GM23248 (cell line): ENCODE measurements at regions not wholly inside any gene's neighbourhood (a gene's known extent, or its start where the extent isn't known, plus 50 kb on each side); places are given as distances from the start of the nearest gene placed in this dataset.

Experiments
- DNase-seq: peaks from one replicate; pipeline ENCODE4 v3.0.0-alpha.2; 2015
- H2AFZ ChIP-seq: fragments of 200-600 bp; sonication (generic); 2 replicates; pipeline ENCODE4 v1.6.1; 2016; ENCODE audit warnings: antibody characterized with exemption
- H3F3A ChIP-seq: fragments of 200-600 bp; sonication (generic); 2 replicates; pipeline ENCODE4 v1.6.1; 2016; ENCODE audit warnings: mild to moderate bottlenecking, antibody characterized with exemption, mixed run types; ENCODE audit not compliant: insufficient read depth
- H3K27ac ChIP-seq: fragments of 200-600 bp; sonication (generic); 2 replicates; pipeline ENCODE4 v1.5.1; 2016; ENCODE audit warnings: mild to moderate bottlenecking
- H3K27me3 ChIP-seq: fragments of 200-600 bp; sonication (generic); replicated peaks from 2 replicates; pipeline ENCODE4 v1.6.1; 2016; ENCODE audit warnings: mild to moderate bottlenecking; ENCODE audit not compliant: insufficient read depth
- H3K36me3 ChIP-seq: fragments of 200-600 bp; sonication (generic); 2 replicates; pipeline ENCODE4 v1.6.1; 2016; ENCODE audit warnings: low read depth, mild to moderate bottlenecking
- H3K4me1 ChIP-seq: fragments of 200-600 bp; sonication (generic); 2 replicates; pipeline ENCODE4 v1.6.1; 2016; ENCODE audit warnings: mild to moderate bottlenecking; ENCODE audit not compliant: insufficient read depth
- H3K4me2 ChIP-seq: fragments of 200-600 bp; sonication (generic); one replicate; pipeline ENCODE4 v1.6.1; 2016; ENCODE audit warnings: mild to moderate bottlenecking; ENCODE audit not compliant: unreplicated experiment
- H3K4me3 ChIP-seq: fragments of 200-600 bp; sonication (generic); 2 replicates; pipeline ENCODE4 v1.5.1; 2016; ENCODE audit warnings: mild to moderate bottlenecking
- H3K79me2 ChIP-seq: fragments of 200-600 bp; sonication (generic); 2 replicates; pipeline ENCODE4 v1.6.1; 2016; ENCODE audit warnings: mild to moderate bottlenecking; ENCODE audit not compliant: insufficient read depth
- H3K9ac ChIP-seq: fragments of 200-600 bp; sonication (generic); 2 replicates; pipeline ENCODE4 v1.6.1; 2016; ENCODE audit warnings: mild to moderate bottlenecking
- H3K9me2 ChIP-seq: fragments of 200-600 bp; sonication (generic); 2 replicates; pipeline ENCODE4 v1.6.1; 2016; ENCODE audit warnings: mixed run types, mild to moderate bottlenecking, moderate library complexity; ENCODE audit not compliant: insufficient read depth
- H3K9me3 ChIP-seq: fragments of 200-600 bp; sonication (generic); one replicate; pipeline ENCODE4 v1.6.1; 2017; ENCODE audit warnings: low read depth
- H4K20me1 ChIP-seq: fragments of 200-600 bp; sonication (generic); 2 replicates; pipeline ENCODE4 v1.6.0; 2016; ENCODE audit not compliant: insufficient read depth
- EZH2 ChIP-seq: fragments of 200-600 bp; sonication (generic); IDR thresholded peaks from 2 replicates; pipeline ENCODE4 v1.6.1; 2018; ENCODE audit warnings: antibody characterized with exemption, mild to moderate bottlenecking; ENCODE audit not compliant: insufficient read depth, poor library complexity, severe bottlenecking
- EZH2phosphoT487 ChIP-seq: fragments of 200-600 bp; sonication (generic); IDR thresholded peaks from 2 replicates; pipeline ENCODE4 v1.6.1; 2018; ENCODE audit warnings: antibody characterized with exemption, moderate library complexity, mild to moderate bottlenecking, low read depth; ENCODE audit not compliant: insufficient read depth
- WGBS, 2 experiments: methylation state at CpG; one replicate each; pipeline ENCODE4 v1.1.6; 2015 to 2017; ENCODE audit warnings: low lambda C conversion rate in 2 of 2, low coverage in 1 of 2; ENCODE audit errors: missing lambda C conversion rate in 2 of 2; 5-methylcytosine and 5-hydroxymethylcytosine counted together
- in situ Hi-C: fragments of 300-500 bp; cut with MboI; formaldehyde crosslinking; loops from 2 replicates; pipeline ENCODE4 v1.15.0; 2020

- Histone ChIP-seq H3K79me2 (no peaks in the 10 kb centered on the region), H2AFZ (no peak overlapping the region), H3K27ac (no peak overlapping the region), H3K36me3 (no peaks in the 10 kb centered on the region), H4K20me1 (no peaks in the 10 kb centered on the region), H3K4me1 (no peaks in the 10 kb centered on the region), H3K9me2 (no peaks in the 10 kb centered on the region), H3K27me3 (no peaks in the 10 kb centered on the region), H3F3A (no peaks in the 10 kb centered on the region), H3K4me2 (no peak overlapping the region), H3K9me3 (no peaks in the 10 kb centered on the region), H3K9ac (no peak overlapping the region), H3K4me3 (no peak overlapping the region)
- TF ChIP-seq EZH2phosphoT487: no peak
- no peak for TF ChIP-seq EZH2
- 33 to 35% methylated on average over 1 of the region's 1 CpG for WGBS, 2 experiments
- DNase-seq: no peak
- in situ Hi-C loops: no loop called here
These were observed 778.5 kb upstream of the CDH10 start for GRCh38 chr5:25423271-25423670.

- H3K9me3 ChIP-seq: no peaks in the 10 kb centered on the region
- no peaks in the 10 kb centered on the region for H3F3A ChIP-seq
- TF ChIP-seq EZH2 (no peak), EZH2phosphoT487 (no peak)
- H4K20me1 ChIP-seq: no peaks in the 10 kb centered on the region
- H3K27ac ChIP-seq: no peak overlapping the region
- no peak overlapping the region for H2AFZ ChIP-seq
- no peak for DNase-seq
- H3K4me3 ChIP-seq: no peak overlapping the region
- in situ Hi-C loops: no loop called here
- no peaks in the 10 kb centered on the region for H3K9me2 ChIP-seq
- H3K9ac ChIP-seq: no peak overlapping the region
- H3K4me2 ChIP-seq: no peak overlapping the region
- no peaks in the 10 kb centered on the region for H3K27me3 ChIP-seq
- no peaks in the 10 kb centered on the region for H3K79me2 ChIP-seq
- H3K36me3 ChIP-seq: no peaks in the 10 kb centered on the region
- WGBS, 2 experiments: 15 to 19% methylated on average over 2 of the region's 2 CpGs
- no peaks in the 10 kb centered on the region for H3K4me1 ChIP-seq
These were observed 774.9 kb upstream of the CDH10 start for GRCh38 chr5:25419684-25420083.

- WGBS, 2 experiments: 16 to 22% methylated on average over 3 of the region's 3 CpGs
These were observed 774.2 kb upstream of the CDH10 start for GRCh38 chr5:25418978-25419377.

GRCh38 chr5:25418319-25418859 is 773.6 kb upstream of the CDH10 start:
- in situ Hi-C loops: no loop called here
- H3K9me2 ChIP-seq: no peaks in the 10 kb centered on the region
- H2AFZ ChIP-seq: no peak overlapping the region
- H3K4me3 ChIP-seq: no peak overlapping the region
- H3K4me1 ChIP-seq: no peaks in the 10 kb centered on the region
- H3K9me3 ChIP-seq: no peaks in the 10 kb centered on the region
- no peak for DNase-seq
- H3K4me2 ChIP-seq: no peak overlapping the region
- H3K9ac ChIP-seq: no peak overlapping the region
- H3K27ac ChIP-seq: no peak overlapping the region
- 2 to 3% methylated on average over 2 of the region's 2 CpGs for WGBS, 2 experiments
- H3K79me2 ChIP-seq: no peaks in the 10 kb centered on the region
- no peaks in the 10 kb centered on the region for H4K20me1 ChIP-seq
- no peaks in the 10 kb centered on the region for H3F3A ChIP-seq
- H3K36me3 ChIP-seq: no peaks in the 10 kb centered on the region
- TF ChIP-seq EZH2phosphoT487 (no peak), EZH2 (no peak)
- no peaks in the 10 kb centered on the region for H3K27me3 ChIP-seq

More at GRCh38 chr5:25418978-25419377, 774.2 kb upstream of the CDH10 start:
- H3K4me3 ChIP-seq: no peak overlapping the region
- H3K27me3 ChIP-seq: no peaks in the 10 kb centered on the region
- H3K9ac ChIP-seq: no peak overlapping the region
- no peak for DNase-seq
- H2AFZ ChIP-seq: no peak overlapping the region
- H3K27ac ChIP-seq: no peak overlapping the region
- no peaks in the 10 kb centered on the region for H3K79me2 ChIP-seq
- H3K9me3 ChIP-seq: no peaks in the 10 kb centered on the region
- no peaks in the 10 kb centered on the region for H3K9me2 ChIP-seq
- H3K4me2 ChIP-seq: no peak overlapping the region
- H3F3A ChIP-seq: no peaks in the 10 kb centered on the region
- no peaks in the 10 kb centered on the region for H3K36me3 ChIP-seq
- TF ChIP-seq EZH2: no peak
- no peak for TF ChIP-seq EZH2phosphoT487
- H4K20me1 ChIP-seq: no peaks in the 10 kb centered on the region
- in situ Hi-C loops: no loop called here
- no peaks in the 10 kb centered on the region for H3K4me1 ChIP-seq

- no peaks in the 10 kb centered on the region for H3K79me2 ChIP-seq
- no peaks in the 10 kb centered on the region for H3F3A ChIP-seq
- WGBS, 2 experiments: 20 to 36% methylated on average over 4 of the region's 4 CpGs
- H3K36me3 ChIP-seq: no peaks in the 10 kb centered on the region
- H2AFZ ChIP-seq: no peak overlapping the region
- TF ChIP-seq EZH2 (no peak), EZH2phosphoT487 (no peak)
- H3K4me2 ChIP-seq: no peak overlapping the region
- H3K9ac ChIP-seq: no peak overlapping the region
- no peaks in the 10 kb centered on the region for H3K27me3 ChIP-seq
- no peak overlapping the region for H3K4me3 ChIP-seq
- in situ Hi-C loops: no loop called here
- DNase-seq: no peak
- no peaks in the 10 kb centered on the region for H3K9me2 ChIP-seq
- no peaks in the 10 kb centered on the region for H4K20me1 ChIP-seq
- no peaks in the 10 kb centered on the region for H3K4me1 ChIP-seq
- H3K27ac ChIP-seq: no peak overlapping the region
- H3K9me3 ChIP-seq: no peaks in the 10 kb centered on the region
These were observed 772.2 kb upstream of the CDH10 start for GRCh38 chr5:25416960-25417359.
